ENCODE measurements at regions not wholly inside any gene's neighbourhood (a gene's known extent, or its start where the extent isn't known, plus 50 kb on each side); places are given as distances from the start of the nearest gene placed in this dataset.

DNA sequence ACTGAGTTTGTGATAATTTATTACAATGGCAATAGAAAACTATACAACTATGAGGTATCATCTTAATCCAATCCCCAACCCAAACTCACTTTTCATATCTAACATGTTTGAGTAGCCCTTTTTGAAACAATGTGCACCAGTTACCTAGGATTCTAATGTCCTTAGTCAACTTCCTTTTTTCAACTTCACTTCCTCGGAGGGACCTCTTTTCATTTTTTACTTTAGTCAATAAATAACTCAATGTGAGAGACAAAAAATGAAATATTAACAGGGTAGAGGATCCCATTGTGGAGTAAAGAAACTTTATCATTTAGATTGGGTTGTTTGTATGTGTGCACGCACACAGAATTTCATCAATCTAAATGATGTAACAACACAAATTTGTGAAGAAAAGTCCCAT is 193.6 kb upstream of the LRRC3B start:
- TF ChIP-seq POLR2A (IDR thresholded peaks at IDR 0.05) (no peak), CTCF (IDR thresholded peaks at IDR 0.05) (no peak)
